GM18870 (cell line): ENCODE measurements at regions not wholly inside any gene's neighbourhood (a gene's known extent, or its start where the extent isn't known, plus 50 kb on each side); places are given as distances from the start of the nearest gene placed in this dataset.

ENCODE experiments used
- ATAC-seq: cut with Tn5 transposase; IDR thresholded peaks from one replicate; pipeline ENCODE4 v1.9.1; 2021; ENCODE audit warnings: moderate library complexity; ENCODE audit not compliant: unreplicated experiment

DNA sequence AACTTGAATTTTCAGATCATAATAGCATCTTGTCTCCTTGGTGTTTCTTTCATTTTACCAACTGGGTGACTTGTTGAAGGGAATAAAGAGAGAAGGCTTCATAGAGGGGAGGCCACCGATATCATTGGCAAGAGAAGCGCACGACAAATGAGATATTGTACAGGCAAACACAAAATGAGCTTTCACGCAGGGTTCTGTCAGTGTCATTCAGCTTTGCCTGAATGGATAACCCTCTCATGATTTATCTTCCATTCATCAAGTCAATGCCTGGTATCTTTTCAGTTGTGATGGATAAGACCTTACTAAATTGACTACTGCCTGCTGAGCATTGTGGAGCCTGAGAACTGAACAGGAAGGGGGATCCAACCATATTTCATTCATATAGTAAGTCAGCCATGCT lies 188.6 kb upstream of the EPHA3 start:
- ATAC-seq: no peak

DNA sequence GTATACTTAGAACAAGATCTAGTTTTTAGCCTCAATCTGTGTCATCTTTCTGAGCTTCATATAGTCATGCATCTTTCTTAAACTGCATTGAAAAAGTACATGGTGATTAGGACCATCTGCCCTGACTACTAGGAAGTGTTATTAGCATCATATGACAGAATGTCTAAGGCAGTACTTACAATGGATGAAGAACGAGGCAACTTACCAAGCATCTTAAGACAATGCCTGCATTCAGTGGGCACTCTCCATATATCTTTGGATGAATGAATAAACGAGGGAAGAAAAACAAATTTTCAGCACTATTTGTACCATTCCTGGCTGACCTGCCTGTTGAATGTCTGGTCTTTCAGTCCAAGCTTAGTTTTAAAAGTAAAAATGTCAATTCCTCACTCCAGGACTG lies 185.4 kb upstream of the EPHA3 start:
- ATAC-seq: no peak

DNA sequence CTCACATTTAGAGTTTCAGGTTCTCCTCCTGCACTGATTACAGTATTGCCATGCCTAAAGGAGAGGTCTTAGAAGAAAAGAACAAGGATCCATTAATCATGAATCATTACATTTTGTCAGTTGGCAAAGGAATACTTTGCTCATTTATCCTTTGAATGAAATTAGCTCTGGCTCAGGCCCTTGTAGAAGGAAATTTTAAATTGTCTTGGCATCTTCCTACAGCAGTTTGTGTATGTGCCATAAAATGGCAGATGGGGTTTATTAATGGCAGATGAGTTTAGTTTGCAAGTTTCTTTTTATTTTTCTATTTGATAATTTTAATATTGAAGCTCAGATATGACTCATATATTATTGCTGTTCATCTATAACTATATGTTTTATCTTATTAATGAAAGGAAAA lies 181.2 kb upstream of the EPHA3 start:
- no peak for ATAC-seq

DNA sequence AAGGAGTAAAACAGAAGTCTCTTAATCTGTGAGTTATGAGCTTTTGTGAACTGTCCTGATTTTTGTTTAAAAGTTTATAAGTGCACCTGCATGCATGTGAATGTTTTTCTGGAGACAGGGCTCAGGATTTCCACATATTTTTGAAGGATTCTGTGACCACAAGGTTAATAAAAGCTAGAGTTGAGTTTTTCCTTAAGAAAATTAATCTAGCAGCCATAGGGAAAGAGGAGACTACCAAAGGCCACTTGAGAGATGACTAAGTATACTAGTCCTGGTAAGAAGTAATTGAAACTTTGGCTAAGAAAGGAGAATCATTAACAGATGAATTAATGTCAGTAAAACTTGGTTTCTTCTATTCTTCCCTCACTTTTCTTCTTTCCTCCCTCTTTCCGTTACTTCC lies 176.8 kb upstream of the EPHA3 start:
- ATAC-seq: no peak

DNA sequence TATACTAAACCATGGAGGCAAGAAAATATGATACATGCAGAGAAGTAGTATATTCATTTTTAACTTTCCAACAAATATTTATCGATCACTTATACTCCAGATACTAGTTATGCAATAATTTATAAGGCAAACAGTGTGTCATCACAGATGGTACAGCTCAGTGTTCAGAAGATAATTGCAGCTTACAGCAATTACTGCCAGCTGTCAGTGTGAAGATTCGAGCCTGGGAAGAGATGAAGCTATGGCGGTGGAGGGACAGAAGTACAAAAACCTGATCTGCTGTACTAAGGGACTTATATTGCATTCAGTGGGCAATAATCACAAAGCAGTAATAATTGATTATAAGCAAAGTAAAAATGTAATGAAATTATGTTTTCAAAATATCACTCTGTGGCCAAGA lies 170.6 kb upstream of the EPHA3 start:
- ATAC-seq: no peak

DNA sequence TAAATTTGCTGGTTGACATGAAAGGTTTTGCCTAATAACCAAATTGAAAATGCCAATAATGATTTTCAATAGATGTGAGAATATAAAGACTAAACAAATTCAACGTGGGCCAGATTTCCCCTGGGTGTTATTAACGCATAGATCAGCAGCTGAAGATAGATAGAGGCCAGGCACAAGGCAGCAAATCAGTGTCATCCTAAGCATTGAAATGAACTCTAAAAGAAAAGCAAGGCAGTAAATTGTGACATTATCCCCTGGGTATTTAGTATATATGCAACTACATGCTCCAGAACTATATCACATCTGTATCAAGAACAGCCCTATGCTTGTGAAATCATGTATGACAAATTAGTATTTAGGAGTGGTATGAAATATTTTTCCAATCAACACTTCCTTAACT lies 167.1 kb upstream of the EPHA3 start:
- ATAC-seq: no peak

DNA sequence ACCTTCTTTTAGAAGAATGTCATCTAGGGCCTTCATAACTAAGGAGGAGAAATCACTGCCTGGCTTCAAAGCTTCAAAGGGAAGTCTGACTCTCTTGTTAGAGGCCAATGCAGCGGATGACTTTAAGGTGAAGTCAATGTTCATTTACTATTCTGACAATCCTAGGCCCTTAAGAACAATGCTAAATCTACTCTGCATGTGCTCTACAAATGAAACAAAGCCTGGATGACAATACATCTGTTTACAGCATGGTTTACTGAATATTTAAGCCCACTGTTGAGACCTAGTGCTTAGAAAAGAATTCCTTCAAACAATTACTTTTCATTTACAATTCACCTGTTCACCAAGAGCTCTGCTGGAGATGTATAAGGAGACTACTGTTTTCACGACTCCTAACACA lies 160.4 kb upstream of the EPHA3 start:
- ATAC-seq: no peak

DNA sequence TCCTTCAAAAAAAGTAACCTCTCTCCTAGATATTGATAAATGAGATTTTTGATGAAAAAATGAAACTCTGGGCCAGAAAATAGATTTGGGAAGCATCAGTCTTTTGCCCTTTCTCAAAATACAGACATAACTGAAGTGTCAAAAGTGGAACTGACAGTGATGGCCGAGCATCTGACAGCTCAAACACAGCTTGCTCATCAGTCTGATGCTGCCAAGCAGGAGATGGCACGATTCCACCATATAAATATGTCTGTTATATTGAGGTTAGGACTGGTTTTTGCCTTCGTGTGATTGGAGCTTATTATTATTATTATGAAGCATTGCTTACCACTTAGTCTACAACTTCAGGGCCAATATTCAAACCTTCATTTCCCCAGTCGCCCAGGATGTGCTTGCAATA lies 152.6 kb upstream of the EPHA3 start:
- ATAC-seq: no peak

DNA sequence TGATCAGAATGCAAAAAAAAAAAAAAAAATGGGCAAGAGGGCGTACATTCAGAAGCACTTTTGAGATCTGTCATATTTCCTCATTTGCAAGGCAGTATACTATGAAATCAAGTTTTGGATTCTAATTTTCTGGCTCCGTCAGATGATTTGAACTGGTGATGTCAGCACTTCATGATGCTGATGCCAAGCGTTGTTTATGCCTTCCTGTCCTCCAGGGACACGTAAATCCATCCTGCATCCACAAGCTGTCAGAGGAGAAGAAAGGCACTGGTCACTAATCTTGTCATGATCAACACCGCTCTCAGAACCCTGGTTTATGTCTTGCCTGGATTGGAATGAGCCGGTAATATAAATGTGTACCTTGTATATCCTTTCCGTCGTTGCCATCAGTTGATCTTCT lies 152.1 kb upstream of the EPHA3 start:
- no peak for ATAC-seq

DNA sequence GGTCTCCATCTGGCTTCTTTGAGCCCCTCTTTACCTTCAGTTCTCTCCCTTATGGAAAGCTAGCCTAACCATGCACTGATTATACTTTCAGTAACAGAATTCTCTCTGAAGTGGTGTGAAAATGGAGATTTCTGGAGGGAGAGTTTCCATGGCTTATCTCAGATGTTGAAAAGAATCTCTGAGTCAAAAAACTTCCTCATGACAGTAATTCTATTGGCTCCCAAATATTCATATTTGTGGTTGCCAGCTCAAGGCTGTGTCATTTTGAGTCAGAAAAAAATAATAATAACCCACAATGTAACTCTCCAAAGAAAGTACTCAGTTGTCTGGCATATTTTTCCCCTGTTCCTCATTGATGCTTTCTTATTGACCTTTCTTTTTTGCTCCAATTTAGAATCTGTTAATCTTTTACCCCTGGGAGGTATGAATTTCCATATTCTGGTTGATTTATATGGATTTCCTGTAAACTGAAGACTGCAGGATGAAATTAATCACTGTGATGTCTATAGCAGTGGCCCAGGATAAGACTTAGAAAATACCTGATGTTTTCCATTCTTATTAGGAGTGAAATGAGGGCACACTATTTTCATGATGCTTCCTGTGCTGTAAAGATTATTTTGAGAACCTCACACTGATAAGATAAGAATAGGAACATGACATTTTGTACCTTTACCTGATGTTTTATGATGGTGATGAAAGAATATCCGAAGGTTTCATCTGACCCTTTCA lies 149.5 kb upstream of the EPHA3 start:
- ATAC-seq: no peak

DNA sequence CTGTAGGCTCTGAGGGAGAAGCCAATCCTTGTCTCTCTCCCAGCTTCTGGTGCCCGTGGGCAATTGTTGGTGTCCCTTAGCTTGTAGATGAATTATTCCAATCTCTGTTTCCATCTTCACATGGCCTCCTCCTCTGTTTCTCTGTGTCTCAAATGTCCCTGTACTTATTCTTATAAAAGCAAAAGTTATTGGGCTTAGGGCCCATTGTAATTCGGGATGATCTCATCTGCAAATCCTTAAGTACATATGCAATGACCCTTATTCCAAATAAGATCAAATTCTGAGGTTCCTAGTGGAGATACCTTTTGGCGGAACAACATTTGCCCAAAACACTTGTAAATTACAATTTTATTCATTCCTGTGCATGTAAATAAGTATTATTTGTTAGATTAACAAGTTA lies 147.4 kb upstream of the EPHA3 start:
- ATAC-seq: no peak

DNA sequence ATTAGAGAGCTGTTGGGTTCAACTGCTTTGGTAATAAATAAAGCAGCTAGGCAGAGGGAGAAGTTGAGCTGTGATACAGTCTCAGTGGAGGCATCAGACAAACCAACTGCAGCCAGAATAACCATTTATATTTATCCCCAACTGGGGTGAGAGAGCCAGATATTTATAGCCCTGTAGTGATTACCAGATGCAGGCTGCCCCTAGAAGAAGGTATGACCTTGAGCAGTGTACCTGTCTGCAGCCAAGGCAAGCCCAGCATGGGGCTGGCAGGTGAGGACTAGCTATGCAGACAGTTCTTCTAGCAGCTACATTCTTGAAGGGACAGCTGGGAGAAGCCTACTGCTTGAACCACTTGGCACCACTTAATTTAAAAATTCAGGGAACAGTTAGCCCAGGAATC lies 144.4 kb upstream of the EPHA3 start:
- no peak for ATAC-seq

DNA sequence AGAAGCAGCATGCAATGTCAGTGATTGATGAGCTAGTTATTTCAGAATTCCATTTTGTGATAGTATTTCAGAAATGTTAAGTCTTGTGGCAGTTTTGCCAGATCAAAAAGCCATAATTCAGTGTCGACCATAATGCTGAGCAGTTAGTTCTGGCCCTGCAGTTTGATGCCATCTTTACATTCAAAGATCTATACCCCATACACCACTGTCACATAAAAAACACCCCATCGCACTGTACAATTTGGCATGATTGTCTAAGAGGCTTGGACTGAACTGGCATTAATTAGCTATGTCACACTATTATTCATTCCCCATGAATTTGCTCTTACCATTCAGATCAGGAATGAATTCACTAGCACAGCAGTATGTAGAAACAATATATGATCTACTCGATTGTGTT lies 127.7 kb upstream of the EPHA3 start:
- ATAC-seq: no peak

DNA sequence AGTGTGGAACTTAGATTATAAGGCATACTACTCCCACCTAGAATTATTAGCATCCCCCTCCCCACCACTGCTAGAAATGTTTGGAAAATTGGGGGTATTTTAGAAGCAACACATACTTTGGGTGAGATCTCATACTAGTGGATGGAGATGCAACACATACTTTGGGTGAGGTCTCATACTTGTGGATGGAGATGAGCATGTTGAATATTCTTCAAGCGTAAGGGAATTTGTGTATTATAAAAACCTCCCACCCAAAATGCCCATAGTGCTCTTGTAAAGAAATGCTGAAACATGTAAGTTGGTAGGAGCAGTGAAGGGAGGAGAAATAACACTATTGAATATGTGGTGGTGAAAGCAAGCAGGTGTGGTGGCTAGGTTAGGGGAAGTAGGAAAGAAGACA lies 124.0 kb upstream of the EPHA3 start:
- no peak for ATAC-seq

DNA sequence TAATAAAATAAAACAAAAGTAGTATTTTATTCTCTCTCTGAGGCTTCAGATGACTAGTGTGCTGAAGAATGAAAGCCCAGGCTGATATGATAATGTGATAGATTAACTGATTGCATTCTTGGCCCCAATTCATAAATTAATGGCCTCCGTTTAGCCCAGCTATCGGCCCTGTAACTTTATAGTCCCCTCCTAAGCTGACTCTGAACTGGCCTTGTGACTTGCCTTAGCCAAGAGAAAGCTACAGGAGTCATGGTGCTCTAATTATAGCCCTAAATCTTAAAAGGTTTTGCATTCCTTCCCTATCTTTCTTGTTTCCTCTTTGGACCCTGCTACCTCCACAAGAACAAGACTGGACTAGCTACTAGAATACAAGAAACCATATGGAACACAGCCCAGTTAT lies 123.2 kb upstream of the EPHA3 start:
- no peak for ATAC-seq

DNA sequence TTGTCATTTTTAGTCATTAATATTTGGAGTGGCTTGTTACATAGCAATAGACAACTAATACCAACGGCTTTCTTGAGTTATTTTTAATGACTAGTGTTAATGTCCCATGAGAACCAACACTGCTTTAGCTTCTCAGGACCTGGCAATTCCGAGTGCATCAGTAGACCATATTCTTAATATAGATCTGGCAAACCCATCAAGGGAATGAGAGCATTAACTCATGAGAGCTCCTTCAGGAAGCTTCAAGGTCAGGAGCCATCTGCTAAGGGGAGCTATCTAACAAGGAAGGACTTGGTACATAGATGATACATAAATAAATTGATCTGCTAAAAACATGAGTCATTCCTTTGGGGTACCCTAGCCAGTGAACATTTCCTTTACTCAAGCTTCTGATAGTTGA lies 122.6 kb upstream of the EPHA3 start:
- ATAC-seq: no peak

DNA sequence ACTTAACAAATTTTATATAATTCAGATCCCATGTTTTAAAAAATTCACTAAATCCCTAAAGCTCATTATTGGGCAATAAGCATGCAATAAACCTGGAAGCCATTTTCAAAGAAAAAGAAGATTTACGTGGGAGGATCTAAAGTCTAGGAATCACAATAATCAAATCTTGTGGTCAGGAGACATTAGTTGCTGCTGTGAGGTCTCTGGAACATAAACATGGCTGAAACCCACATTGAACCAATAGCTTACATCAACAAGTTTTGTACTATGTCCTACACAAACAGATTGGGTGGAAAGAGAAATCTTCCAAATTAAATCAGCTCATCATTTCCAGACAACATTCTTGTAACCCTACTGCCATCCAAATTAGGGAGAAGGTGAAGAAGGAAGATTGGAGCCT lies 121.9 kb upstream of the EPHA3 start:
- ATAC-seq: no peak

DNA sequence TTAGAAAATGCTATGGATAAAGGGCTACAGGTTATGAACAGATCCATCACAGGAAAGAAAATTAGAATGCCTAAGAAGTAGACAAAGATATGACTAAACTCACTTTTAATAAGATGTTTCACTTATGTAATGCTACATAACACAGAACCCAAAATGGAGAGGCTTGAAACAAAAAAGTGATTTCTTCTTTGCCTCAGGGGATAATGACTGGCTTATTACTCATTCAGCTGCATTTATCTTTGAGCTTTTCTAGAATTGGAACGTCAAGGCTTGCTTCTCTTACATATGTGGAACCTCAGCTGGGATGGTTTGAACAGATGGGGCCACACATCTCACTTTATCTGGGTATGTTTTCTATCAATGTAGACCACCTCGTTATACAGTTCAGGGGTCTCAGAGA lies 120.6 kb upstream of the EPHA3 start:
- no peak for ATAC-seq

DNA sequence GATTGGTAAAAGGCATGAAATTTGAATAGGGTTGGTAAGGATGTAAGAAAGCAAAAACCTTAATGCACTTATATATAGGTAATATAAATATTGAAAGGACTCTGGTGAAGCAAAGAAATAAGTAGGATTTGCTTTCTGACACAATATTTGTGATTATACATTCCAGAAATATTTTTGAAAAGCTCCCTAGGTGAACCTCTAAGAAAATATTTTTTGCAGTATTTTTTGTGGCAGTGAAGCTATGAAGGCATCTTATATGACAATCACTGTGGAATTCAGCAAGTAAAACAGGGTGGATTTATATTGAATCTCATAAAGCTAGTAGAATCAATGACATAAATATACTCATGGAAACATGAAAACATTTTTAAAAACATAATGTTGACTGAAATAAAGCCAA lies 119.6 kb upstream of the EPHA3 start:
- no peak for ATAC-seq

DNA sequence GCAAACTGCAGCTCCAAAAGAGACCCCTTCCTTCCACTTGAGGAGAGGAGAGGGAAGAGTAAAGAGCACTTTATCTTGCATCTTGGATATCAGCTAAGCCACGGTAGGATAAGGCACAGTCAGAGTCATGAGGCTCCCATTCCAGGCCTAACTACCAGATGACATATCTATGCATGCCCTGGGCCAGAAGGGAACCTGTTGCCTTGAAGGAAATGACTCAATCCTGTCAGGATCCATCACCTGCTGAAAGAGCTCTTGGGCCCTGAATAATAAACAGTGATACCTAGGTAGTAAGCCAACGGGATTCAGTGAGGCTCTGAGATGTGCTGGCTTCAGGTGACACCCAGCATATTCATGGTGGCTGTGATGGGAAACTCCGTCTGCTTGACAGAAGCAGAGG lies 118.5 kb upstream of the EPHA3 start:
- no peak for ATAC-seq

DNA sequence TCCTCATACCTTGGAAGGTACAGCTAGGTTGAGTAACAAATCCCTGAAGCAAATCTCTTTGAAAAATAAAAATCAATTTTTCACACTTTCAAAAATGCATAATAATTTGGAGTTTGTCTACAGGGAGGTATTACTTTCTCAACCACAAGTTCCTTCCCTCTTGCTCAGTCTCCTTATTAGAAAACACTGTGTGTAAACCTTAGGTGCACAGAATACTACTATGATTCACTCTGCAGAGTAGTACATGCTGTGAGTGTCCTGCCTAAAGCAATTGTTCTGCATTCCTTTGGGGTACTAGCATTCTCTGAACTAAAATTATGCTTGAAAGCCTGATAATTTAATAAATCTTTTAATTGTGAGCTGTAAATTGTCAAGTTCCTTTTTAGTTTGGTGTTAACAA lies 115.9 kb upstream of the EPHA3 start:
- ATAC-seq: no peak

DNA sequence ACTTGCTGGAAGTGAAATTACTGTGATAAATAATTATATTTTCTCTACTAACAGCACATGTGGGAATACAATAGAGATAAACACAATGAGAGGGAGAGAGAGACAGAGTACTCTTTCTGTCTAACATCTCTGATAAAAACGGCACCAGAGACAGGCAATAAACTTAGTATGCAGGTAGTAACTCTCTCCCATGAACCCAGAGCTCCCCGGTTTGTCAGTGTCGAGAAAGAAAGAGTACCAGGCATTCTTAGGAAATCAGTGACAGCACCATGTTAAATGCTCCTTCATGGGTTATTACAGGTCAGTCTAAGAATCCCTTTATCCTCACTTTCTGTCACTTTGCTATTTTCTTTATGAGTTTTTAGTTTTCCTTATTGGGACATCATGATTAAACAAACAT lies 110.7 kb upstream of the EPHA3 start:
- ATAC-seq: no peak

DNA sequence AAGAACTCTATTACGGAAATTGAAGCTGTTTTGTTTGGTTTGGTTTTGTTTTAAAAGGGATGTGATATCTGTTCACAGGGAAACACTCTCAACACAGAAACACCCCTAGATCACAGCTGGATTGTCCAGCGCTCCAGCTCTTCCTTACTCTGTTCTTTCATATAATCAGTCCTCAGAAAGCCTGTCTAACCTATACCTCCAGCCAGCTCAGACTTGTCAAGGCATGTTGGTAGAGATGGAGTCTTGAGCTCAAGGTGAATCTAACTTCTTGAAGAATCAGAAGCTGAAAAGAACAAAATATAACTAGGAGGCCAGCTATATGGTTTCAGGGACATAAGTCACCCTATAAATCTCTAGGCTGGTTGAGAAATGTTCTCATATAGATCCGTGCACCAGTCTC lies 110.2 kb upstream of the EPHA3 start:
- no peak for ATAC-seq

DNA sequence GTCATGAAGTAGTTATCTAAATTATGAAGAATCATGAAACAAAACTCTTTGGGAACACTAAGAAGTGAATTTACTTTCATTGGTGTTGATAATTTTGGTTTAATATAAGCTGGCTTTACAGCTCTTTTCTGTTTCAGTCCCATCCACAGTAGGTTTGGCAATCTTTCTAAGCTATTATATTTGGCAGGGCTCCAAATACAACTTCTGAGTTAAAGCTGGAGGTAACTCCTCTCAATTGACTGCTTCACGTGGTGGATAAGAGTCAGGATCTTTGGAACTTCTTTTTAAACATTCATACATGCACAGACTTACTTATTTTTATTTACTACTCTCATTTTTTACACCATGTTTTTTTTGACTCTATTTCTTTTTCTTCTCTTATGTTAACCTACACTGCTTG lies 106.5 kb upstream of the EPHA3 start:
- ATAC-seq: no peak
